ENCODE measurements at regions not wholly inside any gene's neighbourhood (a gene's known extent, or its start where the extent isn't known, plus 50 kb on each side); places are given as distances from the start of the nearest gene placed in this dataset.

GRCh38 chr3:176075046-176075445 lies 1122.2 kb downstream of the TBL1XR1 start:
- Mint-ChIP-seq H3K4me1 (no peaks in the 10 kb centered on the region), H3K27me3 (ENCODE audit: low read depth) (no peaks in the 10 kb centered on the region), H3K4me3 (no peak overlapping the region), H3K36me3 (ENCODE audit: insufficient read depth in 1 of 3, low read depth in 3 of 3) (no peaks in the 10 kb centered on the region), H3K9me3 (no peaks in the 10 kb centered on the region), H3K27ac (no peak overlapping the region)
- Histone ChIP-seq H2AK5ac (ENCODE audit: insufficient read length, low read length) (no peak overlapping the region), H4K20me1 (ENCODE audit: control insufficient read depth, insufficient read depth, insufficient read length) (no peaks in the 10 kb centered on the region), H3K23ac (ENCODE audit: insufficient read length, low read depth, low read length) (no peak overlapping the region), H2BK5ac (ENCODE audit: insufficient read length, low read length) (no peak overlapping the region), H4K5ac (ENCODE audit: insufficient read length, low read depth, low read length) (no peak overlapping the region), H4K91ac (ENCODE audit: insufficient read length, low read depth, low read length) (no peak overlapping the region), H3K4ac (ENCODE audit: low read depth, low read length) (no peak overlapping the region), H3K27ac (ENCODE audit: insufficient read length, low read depth, low read length) (no peak overlapping the region), H2BK12ac (ENCODE audit: insufficient read length, low read depth, low read length) (no peak overlapping the region), H2AFZ (ENCODE audit: low read length) (no peak overlapping the region), H3K9me3 (ENCODE audit: control insufficient read depth, low read depth, low read length) (no peaks in the 10 kb centered on the region), H4K8ac (replicated peaks; ENCODE audit: insufficient read length, low read depth, low read length) (no peak overlapping the region), H3K79me2 (ENCODE audit: insufficient read depth, low read length) (no peaks in the 10 kb centered on the region), H3K9ac (ENCODE audit: extremely low read depth, insufficient read length, low read length) (no peak overlapping the region), H3K14ac (ENCODE audit: insufficient read depth, low read length) (no peak overlapping the region), H3K18ac (ENCODE audit: insufficient read length, low read depth, low read length) (no peak overlapping the region), H3K4me1 (ENCODE audit: insufficient read depth, low read length) (no peaks in the 10 kb centered on the region), H3K27me3 (ENCODE audit: insufficient read depth, low read length) (no peaks in the 10 kb centered on the region), H2BK15ac (ENCODE audit: low read depth, low read length) (no peak overlapping the region), H3K79me1 (ENCODE audit: insufficient read depth, low read depth, low read length, poor library complexity, severe bottlenecking) (no peaks in the 10 kb centered on the region), H2BK20ac (ENCODE audit: low read depth, low read length, poor library complexity, severe bottlenecking) (no peak overlapping the region), H3K56ac (ENCODE audit: insufficient read length, low read depth, low read length) (no peak overlapping the region), H2BK120ac (ENCODE audit: low read depth, low read length, poor library complexity, severe bottlenecking) (no peak overlapping the region), H3K23me2 (ENCODE audit: insufficient read length, low read depth, low read length, poor library complexity, severe bottlenecking) (no peaks in the 10 kb centered on the region), H3K4me2 (ENCODE audit: insufficient read depth, insufficient read length, low read length) (no peak overlapping the region), H3T11ph (ENCODE audit: low read length) (no peak overlapping the region)
- no peak for DNase-seq
- TF ChIP-seq CTCF (conservative IDR thresholded peaks at IDR 0.05) = no peak

All from H9 (cell line).